H9 (cell line): ENCODE measurements at regions not wholly inside any gene's neighbourhood (a gene's known extent, or its start where the extent isn't known, plus 50 kb on each side); places are given as distances from the start of the nearest gene placed in this dataset.

Source experiments
- DNase-seq: peaks from one replicate; pipeline ENCODE4 v3.0.0-alpha.2; 2017
- H2AFZ ChIP-seq: one replicate; pipeline ENCODE4 v1.6.1; 2013; ENCODE audit warnings: mild to moderate bottlenecking, low read length, control low read depth, moderate library complexity
- H2AK5ac ChIP-seq: 2 replicates; pipeline ENCODE4 v1.6.1; 2013; ENCODE audit warnings: low read length, control low read depth, mixed read lengths; ENCODE audit not compliant: insufficient read length
- H2BK120ac ChIP-seq: one replicate; pipeline ENCODE4 v1.6.1; 2013; ENCODE audit warnings: low read depth, mild to moderate bottlenecking, low read length, control low read depth, inconsistent platforms; ENCODE audit not compliant: poor library complexity, severe bottlenecking
- H2BK12ac ChIP-seq: 2 replicates; pipeline ENCODE4 v1.6.1; 2013; ENCODE audit warnings: low read length, control low read depth, mixed read lengths, low read depth; ENCODE audit not compliant: insufficient read length
- H2BK15ac ChIP-seq: 2 replicates; pipeline ENCODE4 v1.6.1; 2013; ENCODE audit warnings: low read depth, low read length, control low read depth
- H2BK20ac ChIP-seq: one replicate; pipeline ENCODE4 v1.6.1; 2013; ENCODE audit warnings: low read depth, mild to moderate bottlenecking, low read length, control low read depth, inconsistent platforms; ENCODE audit not compliant: poor library complexity, severe bottlenecking
- H2BK5ac ChIP-seq: 2 replicates; pipeline ENCODE4 v1.6.1; 2013; ENCODE audit warnings: low read length, control low read depth, mixed read lengths; ENCODE audit not compliant: insufficient read length
- H3K14ac ChIP-seq: 2 replicates; pipeline ENCODE4 v1.6.1; 2013; ENCODE audit warnings: low read length, control low read depth; ENCODE audit not compliant: insufficient read depth
- H3K18ac ChIP-seq: 2 replicates; pipeline ENCODE4 v1.6.1; 2013; ENCODE audit warnings: low read depth, mild to moderate bottlenecking, mixed read lengths, low read length, control low read depth; ENCODE audit not compliant: insufficient read length
- H3K23ac ChIP-seq: 2 replicates; pipeline ENCODE4 v1.6.1; 2013; ENCODE audit warnings: low read length, control low read depth, mixed read lengths, low read depth; ENCODE audit not compliant: insufficient read length
- H3K23me2 ChIP-seq: 2 replicates; pipeline ENCODE4 v1.6.1; 2013; ENCODE audit warnings: low read depth, mild to moderate bottlenecking, mixed read lengths, low read length, control low read depth; ENCODE audit not compliant: insufficient read length, poor library complexity, severe bottlenecking
- H3K27ac ChIP-seq: 2 replicates; pipeline ENCODE4 v1.5.1; 2013; ENCODE audit warnings: low read length, control low read depth, mixed read lengths, low read depth; ENCODE audit not compliant: insufficient read length
- H3K27me3 ChIP-seq: 2 replicates; pipeline ENCODE4 v1.6.1; 2013; ENCODE audit warnings: low read length, control low read depth, inconsistent platforms; ENCODE audit not compliant: insufficient read depth
- H3K4ac ChIP-seq: 2 replicates; pipeline ENCODE4 v1.6.1; 2013; ENCODE audit warnings: low read depth, mild to moderate bottlenecking, control low read depth, inconsistent platforms, low read length, moderate library complexity
- H3K4me1 ChIP-seq: 2 replicates; pipeline ENCODE4 v1.6.1; 2013; ENCODE audit warnings: low read length, control low read depth, inconsistent platforms; ENCODE audit not compliant: insufficient read depth
- H3K4me2 ChIP-seq: 2 replicates; pipeline ENCODE4 v1.6.1; 2013; ENCODE audit warnings: low read length, control low read depth, mixed read lengths; ENCODE audit not compliant: insufficient read length, insufficient read depth
- H3K56ac ChIP-seq: 2 replicates; pipeline ENCODE4 v1.6.1; 2013; ENCODE audit warnings: low read depth, mild to moderate bottlenecking, mixed read lengths, low read length, control low read depth; ENCODE audit not compliant: insufficient read length
- H3K79me1 ChIP-seq: 2 replicates; pipeline ENCODE4 v1.6.1; 2013; ENCODE audit warnings: low read depth, mild to moderate bottlenecking, moderate library complexity, low read length, control low read depth, inconsistent platforms; ENCODE audit not compliant: insufficient read depth, poor library complexity, severe bottlenecking
- H3K79me2 ChIP-seq: 2 replicates; pipeline ENCODE4 v1.6.1; 2013; ENCODE audit warnings: low read length, control low read depth, inconsistent platforms; ENCODE audit not compliant: insufficient read depth
- H3K9ac ChIP-seq: 2 replicates; pipeline ENCODE4 v1.6.1; 2013; ENCODE audit warnings: low read length, control low read depth, mixed read lengths; ENCODE audit not compliant: insufficient read length; ENCODE audit errors: extremely low read depth
- H3K9me3 ChIP-seq: one replicate; pipeline ENCODE4 v1.6.1; 2013; ENCODE audit warnings: low read depth, low read length, inconsistent platforms; ENCODE audit not compliant: control insufficient read depth
- H3T11ph ChIP-seq: one replicate; pipeline ENCODE4 v1.6.1; 2013; ENCODE audit warnings: mild to moderate bottlenecking, low read length, control low read depth, inconsistent platforms
- H4K20me1 ChIP-seq: one replicate; pipeline ENCODE4 v1.6.1; 2013; ENCODE audit not compliant: control insufficient read depth, insufficient read length, insufficient read depth
- H4K5ac ChIP-seq: 2 replicates; pipeline ENCODE4 v1.6.1; 2013; ENCODE audit warnings: low read depth, mild to moderate bottlenecking, mixed read lengths, low read length, control low read depth; ENCODE audit not compliant: insufficient read length
- H4K8ac ChIP-seq: replicated peaks from 2 replicates; pipeline ENCODE4 v1.6.1; 2013; ENCODE audit warnings: low read length, control low read depth, mixed read lengths, low read depth; ENCODE audit not compliant: insufficient read length
- H4K91ac ChIP-seq: 2 replicates; pipeline ENCODE4 v1.6.1; 2013; ENCODE audit warnings: low read depth, mild to moderate bottlenecking, moderate library complexity, mixed read lengths, low read length, control low read depth; ENCODE audit not compliant: insufficient read length
- H3K27ac Mint-ChIP-seq, 3 experiments: 2 replicates in 2 of 3; 3 replicates in 1 of 3; pipeline ENCODE4 v1.8.0; 2020 to 2021; ENCODE audit warnings: mixed read lengths in 3 of 3, mild to moderate bottlenecking in 1 of 3, moderate library complexity in 1 of 3
- H3K27me3 Mint-ChIP-seq: 2 replicates; pipeline ENCODE4 v1.8.0; 2021; ENCODE audit warnings: low read depth, mild to moderate bottlenecking, moderate library complexity, mixed read lengths
- H3K36me3 Mint-ChIP-seq, 3 experiments: 2 replicates in 2 of 3; 3 replicates in 1 of 3; pipeline ENCODE4 v1.8.0; 2020 to 2021; ENCODE audit warnings: low read depth in 3 of 3, mixed read lengths in 3 of 3; ENCODE audit not compliant: insufficient read depth in 1 of 3
- H3K4me1 Mint-ChIP-seq, 2 experiments: 2 replicates each; pipeline ENCODE4 v1.8.0; 2020; ENCODE audit warnings: mixed read lengths in 2 of 2
- H3K4me3 Mint-ChIP-seq, 2 experiments: 2 replicates in 1 of 2; 3 replicates in 1 of 2; pipeline ENCODE4 v1.8.0; 2020 to 2021; ENCODE audit warnings: mild to moderate bottlenecking in 2 of 2, mixed read lengths in 2 of 2, moderate library complexity in 1 of 2
- H3K9me3 Mint-ChIP-seq, 2 experiments: 2 replicates in 1 of 2; 3 replicates in 1 of 2; pipeline ENCODE4 v1.8.0; 2020; ENCODE audit warnings: mild to moderate bottlenecking in 2 of 2, mixed read lengths in 2 of 2, moderate library complexity in 1 of 2
- CTCF ChIP-seq: fragments of 200-600 bp; sonication (generic); conservative IDR thresholded peaks from 3 replicates; pipeline ENCODE4 v1.8.0; 2021; ENCODE audit warnings: antibody characterized with exemption, mild to moderate bottlenecking
- WGBS: extraction: QIAGEN DNeasy Blood & Tissue Kit; methylation state at CpG from one replicate; pipeline ENCODE4 v1.1.7; 2013; ENCODE audit warnings: missing lambda C conversion rate, low lambda C conversion rate, mixed read lengths; ENCODE audit not compliant: insufficient read length; ENCODE audit errors: extremely low coverage; 5-methylcytosine and 5-hydroxymethylcytosine counted together

GRCh38 chr11:107196732-107197131, 178.5 kb upstream of the GUCY1A2 start:
- no peaks in the 10 kb centered on the region for H3K9me3 ChIP-seq
- no peak overlapping the region for H2BK20ac ChIP-seq
- Mint-ChIP-seq H3K4me3 (no peak overlapping the region), H3K4me1 (no peaks in the 10 kb centered on the region; a peak in 1 of 4 replicates), H3K27me3 (no peaks in the 10 kb centered on the region), H3K36me3 (no peaks in the 10 kb centered on the region; a peak in 1 of 7 replicates), H3K9me3 (peaks cover 0 to 6% of the 10 kb centered on the region in 2 experiments; a peak in 3 of 5 replicates), H3K27ac (no peak overlapping the region)
- H3K27ac ChIP-seq = no peak overlapping the region
- H3K27me3 ChIP-seq = no peaks in the 10 kb centered on the region
- H2BK15ac ChIP-seq = no peak overlapping the region
- DNase-seq = no peak
- no peak overlapping the region for H2BK5ac ChIP-seq
- no peak overlapping the region for H3K4ac ChIP-seq
- H3K4me2 ChIP-seq = no peak overlapping the region
- no peaks in the 10 kb centered on the region for H3K79me2 ChIP-seq
- WGBS = no CpG with 5 or more reads among the region's 1 CpG
- H3K79me1 ChIP-seq = no peaks in the 10 kb centered on the region
- H3K18ac ChIP-seq = no peak overlapping the region
- no peak overlapping the region for H3T11ph ChIP-seq
- no peak overlapping the region for H3K56ac ChIP-seq
- H4K8ac ChIP-seq = no peak overlapping the region
- no peaks in the 10 kb centered on the region for H3K4me1 ChIP-seq
- H2AFZ ChIP-seq = no peak overlapping the region
- H2AK5ac ChIP-seq = no peak overlapping the region
- no peak overlapping the region for H3K14ac ChIP-seq
- no peak overlapping the region for H4K91ac ChIP-seq
- H3K23me2 ChIP-seq = no peaks in the 10 kb centered on the region
- no peak overlapping the region for H2BK12ac ChIP-seq
- no peak for TF ChIP-seq CTCF
- no peak overlapping the region for H3K9ac ChIP-seq
- no peak overlapping the region for H4K5ac ChIP-seq
- no peak overlapping the region for H2BK120ac ChIP-seq
- no peak overlapping the region for H3K23ac ChIP-seq
- H4K20me1 ChIP-seq = no peaks in the 10 kb centered on the region
